ENCODE measurements at regions not wholly inside any gene's neighbourhood (a gene's known extent, or its start where the extent isn't known, plus 50 kb on each side); places are given as distances from the start of the nearest gene placed in this dataset.

GRCh38 chr16:72278301-72278700 is 106.3 kb upstream of the PMFBP1 start:
- TF ChIP-seq CTCF (IDR thresholded peaks at IDR 0.05; ENCODE audit: insufficient read depth, low read length) (no peak), REST (IDR thresholded peaks at IDR 0.05; ENCODE audit: insufficient replicate concordance, low read depth) (no peak)

Data from HL-60 (cell line).